ENCODE measurements at regions not wholly inside any gene's neighbourhood (a gene's known extent, or its start where the extent isn't known, plus 50 kb on each side); places are given as distances from the start of the nearest gene placed in this dataset.

- in situ Hi-C loops (cut with MboI) (no loop called here), intact Hi-C loops (cut with micrococcal nuclease; ENCODE audit: unreplicated experiment) (no loop called here)
- no peak overlapping the region for H2AFZ ChIP-seq (ENCODE audit: control insufficient read depth, low read depth, low read length)
- H3K4me2 ChIP-seq (ENCODE audit: control insufficient read depth, insufficient read depth), result no peak overlapping the region
- no peak for FAIRE-seq
- H3K79me2 ChIP-seq (ENCODE audit: control insufficient read depth, insufficient read depth, low read length), result no peaks in the 10 kb centered on the region
- H3K27me3 ChIP-seq (replicated peaks in 1 of 2; ENCODE audit: control insufficient read depth in 2 of 2, insufficient read depth in 2 of 2, low read length in 1 of 2), result no peaks in the 10 kb centered on the region
- no peaks in the 10 kb centered on the region for H4K20me1 ChIP-seq (ENCODE audit: control insufficient read depth, insufficient read depth)
- H3K9me3 ChIP-seq (replicated peaks; ENCODE audit: control insufficient read depth, insufficient read depth, low read length), result no peaks in the 10 kb centered on the region
- RAD21 ChIA-PET (ENCODE audit: unreplicated experiment), result no interaction called here
- DNase-seq (ENCODE audit: low read depth, low spot score), result no peak
- TF ChIP-seq PRDM15 (CRISPR knock-in tag; IDR thresholded peaks at IDR 0.05) (no peak), NR2F1 (conservative IDR thresholded peaks at IDR 0.05) (no peak), CHD4 (IDR thresholded peaks at IDR 0.05) (no peak), SREBF1 (IDR thresholded peaks at IDR 0.05; ENCODE audit: low read length) (no peak), ZNF592 (IDR thresholded peaks at IDR 0.05) (no peak), HSF1 (IDR thresholded peaks at IDR 0.05; ENCODE audit: low read depth, low read length) (no peak), POLR2AphosphoS5 (IDR thresholded peaks at IDR 0.05; ENCODE audit: low read length) (no peak), MYC (IDR thresholded peaks at IDR 0.05; ENCODE audit: insufficient read depth, insufficient read length, insufficient replicate concordance, low read length, severe bottlenecking) (no peak), TBL1XR1 (IDR thresholded peaks at IDR 0.05; ENCODE audit: low read depth, low read length) (no peak), ATF7 (IDR thresholded peaks at IDR 0.05; ENCODE audit: low read depth) (no peak), NR2C2 (IDR thresholded peaks at IDR 0.05; ENCODE audit: borderline replicate concordance, control insufficient read depth, insufficient read length, low read depth) (no peak)
- TF ChIP-seq, protein P1, sequence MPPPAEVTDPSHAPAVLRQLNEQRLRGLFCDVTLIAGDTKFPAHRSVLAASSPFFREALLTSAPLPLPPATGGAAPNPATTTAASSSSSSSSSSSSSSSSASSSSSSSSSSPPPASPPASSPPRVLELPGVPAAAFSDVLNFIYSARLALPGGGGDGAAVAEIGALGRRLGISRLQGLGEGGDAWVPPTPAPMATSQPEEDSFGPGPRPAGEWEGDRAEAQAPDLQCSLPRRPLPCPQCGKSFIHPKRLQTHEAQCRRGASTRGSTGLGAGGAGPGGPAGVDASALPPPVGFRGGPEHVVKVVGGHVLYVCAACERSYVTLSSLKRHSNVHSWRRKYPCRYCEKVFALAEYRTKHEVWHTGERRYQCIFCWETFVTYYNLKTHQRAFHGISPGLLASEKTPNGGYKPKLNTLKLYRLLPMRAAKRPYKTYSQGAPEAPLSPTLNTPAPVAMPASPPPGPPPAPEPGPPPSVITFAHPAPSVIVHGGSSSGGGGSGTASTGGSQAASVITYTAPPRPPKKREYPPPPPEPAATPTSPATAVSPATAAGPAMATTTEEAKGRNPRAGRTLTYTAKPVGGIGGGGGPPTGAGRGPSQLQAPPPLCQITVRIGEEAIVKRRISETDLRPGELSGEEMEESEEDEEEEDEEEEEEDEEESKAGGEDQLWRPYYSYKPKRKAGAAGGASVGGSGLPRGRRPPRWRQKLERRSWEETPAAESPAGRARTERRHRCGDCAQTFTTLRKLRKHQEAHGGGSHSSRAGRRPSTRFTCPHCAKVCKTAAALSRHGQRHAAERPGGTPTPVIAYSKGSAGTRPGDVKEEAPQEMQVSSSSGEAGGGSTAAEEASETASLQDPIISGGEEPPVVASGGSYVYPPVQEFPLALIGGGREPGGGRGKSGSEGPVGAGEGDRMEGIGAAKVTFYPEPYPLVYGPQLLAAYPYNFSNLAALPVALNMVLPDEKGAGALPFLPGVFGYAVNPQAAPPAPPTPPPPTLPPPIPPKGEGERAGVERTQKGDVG (CRISPR knock-in tag; IDR thresholded peaks at IDR 0.05), result no peak
- no peaks in the 10 kb centered on the region for H3K4me1 ChIP-seq (ENCODE audit: control insufficient read depth, insufficient read depth, low read length)
- H3K9ac ChIP-seq (ENCODE audit: control insufficient read depth, insufficient read depth, low read length), result no peak overlapping the region
- no peaks in the 10 kb centered on the region for H3K36me3 ChIP-seq (ENCODE audit: control insufficient read depth in 2 of 2, insufficient read depth in 2 of 2, low read length in 1 of 2)
- ATAC-seq, result no peak
- H3K27ac ChIP-seq (ENCODE audit: control insufficient read depth, insufficient read depth), result no peak overlapping the region
- H3K4me3 ChIP-seq, result no peak overlapping the region
- BruUV-seq (replicated peaks), result no TSS peak
- WGBS (ENCODE audit: insufficient coverage, insufficient replicate concordance, low lambda C conversion rate, missing lambda C conversion rate), result 29% methylated on average over 7 of the region's 7 CpGs
- SMC1A ChIA-PET (ENCODE audit: uncharacterized antibody, unreplicated experiment), result no interaction called here
- POLR2A ChIA-PET, result no interaction called here
- CTCF ChIA-PET, result no interaction called here
Observed at GRCh38 chr10:10647331-10647730, 370.3 kb upstream of the CELF2 start.
